GM19467 (cell line): ENCODE measurements at regions not wholly inside any gene's neighbourhood (a gene's known extent, or its start where the extent isn't known, plus 50 kb on each side); places are given as distances from the start of the nearest gene placed in this dataset.
"Not testable (repeated sequence)": the region's sequence is repeated elsewhere in the genome, so short reads cannot be mapped to it uniquely, and the experiment has no call there.

Experiments
- ATAC-seq: cut with Tn5 transposase; IDR thresholded peaks from one replicate; pipeline ENCODE4 v1.9.1; 2021; ENCODE audit warnings: mild to moderate bottlenecking, moderate library complexity; ENCODE audit not compliant: unreplicated experiment

- ATAC-seq = not testable (repeated sequence)
These were observed 2503.4 kb downstream of the ARAP2 start for GRCh38 chr4:33740871-33741270.

DNA sequence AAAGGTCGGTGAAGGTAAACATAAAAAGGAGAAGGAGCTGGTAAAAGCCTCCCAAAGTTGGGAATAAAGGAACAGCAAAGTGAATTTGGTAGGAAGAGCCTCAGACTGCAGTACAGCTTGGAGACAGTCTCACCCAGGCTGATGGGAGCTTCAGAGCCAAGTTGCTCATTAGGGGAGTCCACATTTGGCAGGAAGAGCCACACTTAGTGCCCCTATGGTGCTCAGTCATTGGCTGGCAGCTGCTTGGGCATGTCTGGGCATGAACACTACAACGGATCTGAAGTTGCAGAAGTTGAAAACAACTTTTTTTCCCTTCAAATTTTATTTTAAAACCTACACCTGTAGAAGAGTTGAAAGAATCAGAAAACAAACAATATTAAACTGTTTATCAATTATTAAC is 2497.3 kb downstream of the ARAP2 start:
- ATAC-seq = no peak

- ATAC-seq = no peak
These were observed 2493.3 kb downstream of the ARAP2 start for GRCh38 chr4:33751050-33751449.

DNA sequence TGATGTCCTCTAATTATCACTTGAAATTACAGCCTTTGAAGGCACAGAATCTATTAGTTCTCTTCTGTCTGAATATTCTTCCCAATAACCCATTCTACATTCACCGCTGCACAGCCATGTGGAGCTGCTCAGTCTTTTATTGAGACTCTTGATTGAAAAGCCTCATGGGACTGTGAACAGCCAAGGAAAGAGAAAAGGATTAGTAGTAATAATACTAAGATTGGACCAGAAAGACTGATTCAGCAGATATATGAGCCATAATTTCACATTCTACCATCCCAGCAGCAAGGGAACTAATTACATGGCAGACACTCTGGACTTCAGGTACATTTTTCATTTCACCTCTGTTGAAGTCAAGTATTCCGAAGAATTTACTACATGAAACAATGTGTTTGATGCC is 2471.7 kb downstream of the ARAP2 start:
- no peak for ATAC-seq

DNA sequence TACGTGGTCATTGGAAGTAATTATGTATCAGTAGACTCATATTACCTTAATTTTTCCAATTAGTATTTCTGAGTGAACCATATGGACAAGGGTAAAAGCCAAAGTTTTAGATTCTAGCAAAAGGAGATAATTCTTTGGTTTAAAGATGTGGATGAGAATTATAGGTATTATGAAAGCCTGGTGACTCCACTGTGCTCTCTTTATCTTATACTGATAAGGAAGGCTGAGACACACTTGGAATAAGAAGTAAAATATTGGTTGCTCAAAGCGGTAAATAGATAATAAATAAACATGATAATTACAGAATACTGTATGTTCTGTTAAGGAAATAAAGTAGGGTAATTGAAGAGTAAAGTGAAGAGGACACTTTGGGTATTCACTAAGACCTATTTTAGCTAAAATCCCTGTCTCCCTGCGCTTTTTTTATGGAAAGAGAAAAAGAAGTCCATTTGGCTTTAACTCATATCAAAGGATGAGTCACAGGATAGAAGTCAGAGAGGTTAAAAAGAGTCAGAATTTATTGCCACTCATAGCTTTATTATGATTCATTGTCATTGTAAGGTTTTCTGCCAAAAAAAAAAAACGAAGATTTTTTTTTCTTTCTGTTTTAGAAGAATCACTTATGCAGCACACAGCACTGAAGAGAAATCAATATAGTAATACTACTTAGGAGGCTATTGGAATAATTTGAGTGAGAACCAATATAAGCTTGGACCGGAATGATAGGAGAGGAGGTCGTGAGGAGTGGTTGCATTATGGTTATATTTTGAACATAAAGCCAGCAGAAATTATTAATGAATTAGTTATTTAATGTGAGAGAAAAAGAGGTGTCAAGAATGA is 2463.1 kb downstream of the ARAP2 start:
- no peak for ATAC-seq

DNA sequence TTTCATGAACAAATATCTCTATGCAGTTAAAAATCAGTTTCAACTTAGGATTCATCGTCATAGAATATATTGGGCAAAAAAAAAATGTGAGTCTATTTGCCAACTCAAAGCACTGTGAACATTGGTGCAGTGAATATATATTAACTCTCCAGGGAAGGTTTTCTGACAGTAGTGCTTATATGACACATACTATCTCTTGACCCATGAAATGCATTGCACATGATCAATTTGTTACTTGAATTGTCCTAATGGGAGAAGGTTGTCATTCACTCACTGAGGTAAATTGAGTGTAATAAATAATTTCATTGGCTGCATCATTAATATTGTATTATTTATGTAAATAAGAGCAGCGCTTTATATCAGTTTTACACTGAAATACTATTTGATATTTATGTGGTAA is 2458.5 kb downstream of the ARAP2 start:
- no peak for ATAC-seq

DNA sequence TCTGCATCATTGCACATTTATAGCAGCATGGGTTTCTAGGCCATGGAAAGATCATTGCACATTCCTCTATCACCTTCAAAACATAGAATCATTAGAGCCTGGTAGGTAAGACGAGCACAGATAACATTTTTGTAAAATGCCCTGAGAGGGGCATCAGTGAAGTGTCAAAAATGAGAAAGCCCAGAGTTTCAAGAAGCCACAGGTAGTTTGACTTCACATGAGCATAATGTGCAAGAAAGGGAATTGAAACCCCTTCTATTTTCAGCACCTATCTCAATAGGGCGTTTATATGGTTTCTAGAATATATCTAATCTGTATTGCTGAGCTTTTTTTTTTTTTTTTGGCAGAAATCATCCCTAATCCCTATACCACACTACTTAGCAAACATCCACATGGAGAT is 2441.7 kb downstream of the ARAP2 start:
- no peak for ATAC-seq

GRCh38 chr4:33825685-33826084 is 2418.6 kb downstream of the ARAP2 start:
- ATAC-seq = no peak

DNA sequence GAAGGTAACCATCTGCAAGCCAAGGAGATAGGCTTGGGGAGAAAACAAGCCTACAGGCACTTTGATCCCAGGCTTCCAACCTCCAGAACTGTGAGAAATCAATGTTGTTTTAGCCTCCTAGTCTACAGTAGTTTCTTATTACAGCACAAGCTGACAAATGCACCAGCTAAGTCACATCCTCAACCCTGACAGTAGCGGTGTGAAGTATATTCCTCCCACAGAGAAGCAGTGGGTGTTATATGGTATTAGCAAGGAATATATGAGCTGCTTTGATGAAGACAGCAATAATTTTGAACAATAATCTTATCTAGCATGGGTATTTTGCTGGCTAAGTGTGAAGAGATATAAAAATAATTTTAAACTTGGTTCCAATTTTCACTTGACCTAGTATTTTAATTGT is 2415.0 kb downstream of the ARAP2 start:
- ATAC-seq = not testable (repeated sequence)

DNA sequence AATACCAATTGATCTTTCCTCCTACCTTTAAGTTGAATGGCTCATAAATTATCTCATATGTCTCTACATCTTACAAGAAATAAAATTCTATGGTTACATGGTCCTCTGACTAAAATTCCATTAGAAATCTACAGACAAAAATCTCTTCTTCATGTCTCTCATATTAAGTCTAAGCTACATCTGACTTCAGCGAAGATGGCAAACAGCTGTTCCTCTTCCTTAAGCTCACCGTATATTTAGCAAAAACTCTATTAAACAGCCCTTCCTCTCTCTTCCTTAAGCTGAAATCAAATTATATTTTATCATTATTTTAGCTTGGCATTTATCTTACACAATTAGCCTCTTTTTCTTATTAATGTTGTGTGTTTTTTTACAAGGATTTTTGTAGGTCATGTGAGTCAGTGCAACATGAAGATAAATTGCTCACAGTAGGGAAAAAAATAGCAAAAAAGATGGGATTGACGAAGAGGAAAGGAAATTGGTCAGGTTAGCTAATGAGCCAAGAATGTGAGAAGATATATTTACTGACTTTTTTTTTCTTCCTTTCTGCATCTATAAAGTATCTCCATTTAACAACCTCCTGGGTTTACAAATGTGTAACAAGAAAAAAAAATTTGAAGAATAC is 2412.8 kb downstream of the ARAP2 start:
- no peak for ATAC-seq

DNA sequence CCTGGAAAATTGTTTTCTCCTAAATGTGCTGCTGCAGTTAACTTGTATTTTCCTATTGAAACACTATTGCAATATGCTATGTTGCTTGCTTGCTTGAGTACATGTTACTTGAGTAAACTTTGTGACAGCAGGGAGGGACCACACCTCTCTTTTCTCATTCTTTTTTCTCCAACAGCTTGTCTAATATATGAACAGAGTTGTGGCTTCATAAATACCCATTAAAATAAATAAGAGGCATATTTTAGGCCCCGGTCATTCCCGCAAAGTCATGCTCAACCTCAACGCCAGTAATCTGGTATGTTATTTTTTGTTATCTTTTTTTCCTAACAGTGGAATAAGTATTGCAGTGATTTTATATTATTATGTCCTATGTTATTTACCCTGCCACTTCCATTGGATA is 2408.6 kb downstream of the ARAP2 start:
- not testable (repeated sequence) for ATAC-seq

DNA sequence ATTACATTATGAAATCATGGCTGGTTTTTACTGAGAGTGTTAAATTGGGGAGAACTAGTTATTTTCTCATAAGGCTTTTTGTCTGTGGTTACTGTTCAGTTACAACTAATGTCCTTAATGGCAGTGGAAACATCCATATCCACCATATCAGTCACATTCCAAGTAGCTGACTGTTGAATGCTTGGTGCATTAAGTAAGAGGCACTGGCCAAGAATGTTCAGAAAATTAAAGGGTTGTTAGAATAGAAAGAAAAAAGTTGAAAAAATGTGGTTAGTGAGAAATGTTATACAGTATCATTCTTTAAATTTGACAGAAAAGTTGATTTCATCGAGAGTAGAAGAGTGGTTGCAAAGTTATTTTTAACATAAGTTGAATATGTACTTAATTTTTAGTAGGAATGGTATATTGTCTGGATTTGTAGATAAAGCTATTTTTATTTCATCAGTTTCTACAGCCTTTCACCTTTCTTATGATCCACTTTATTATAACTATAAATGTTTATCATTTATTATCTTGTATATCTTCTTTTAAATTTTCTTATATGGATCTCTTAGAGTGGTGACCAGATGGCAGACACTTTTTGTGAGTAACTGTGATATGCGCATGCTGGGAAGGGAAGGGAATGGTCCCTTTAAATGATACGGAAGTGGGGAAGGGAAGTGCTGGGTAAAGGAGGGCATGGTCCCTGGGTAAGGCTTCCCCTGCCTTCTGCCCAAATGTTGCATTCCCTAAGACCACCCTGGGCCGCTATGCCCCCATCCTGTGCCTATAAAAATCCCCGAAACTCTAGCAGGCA is 2407.1 kb downstream of the ARAP2 start:
- ATAC-seq = no peak

GRCh38 chr4:33841120-33841519 is 2403.2 kb downstream of the ARAP2 start:
- no peak for ATAC-seq

- ATAC-seq = no peak
These were observed 2393.9 kb downstream of the ARAP2 start for GRCh38 chr4:33850371-33850902.

DNA sequence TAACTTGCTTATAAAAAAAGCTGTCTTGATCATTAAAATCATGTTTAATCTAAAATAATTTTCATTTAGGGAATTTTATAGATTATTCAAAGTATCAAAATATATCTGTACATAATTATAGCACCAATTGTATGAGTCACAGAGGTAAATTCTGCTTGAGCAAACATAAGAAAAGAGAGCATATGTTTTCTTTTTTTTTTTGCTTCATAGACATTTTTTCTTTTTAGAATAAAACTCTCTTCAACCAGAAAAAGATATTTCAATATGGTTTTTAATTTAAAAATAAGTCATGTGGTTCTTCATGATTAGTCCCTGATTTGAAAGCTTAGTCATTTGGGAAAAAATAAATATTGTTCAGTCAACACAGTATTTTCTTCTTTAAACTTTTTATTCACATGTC is 2390.6 kb downstream of the ARAP2 start:
- ATAC-seq = not testable (repeated sequence)

- no peak for ATAC-seq
These were observed 2379.9 kb downstream of the ARAP2 start for GRCh38 chr4:33864290-33864859.

DNA sequence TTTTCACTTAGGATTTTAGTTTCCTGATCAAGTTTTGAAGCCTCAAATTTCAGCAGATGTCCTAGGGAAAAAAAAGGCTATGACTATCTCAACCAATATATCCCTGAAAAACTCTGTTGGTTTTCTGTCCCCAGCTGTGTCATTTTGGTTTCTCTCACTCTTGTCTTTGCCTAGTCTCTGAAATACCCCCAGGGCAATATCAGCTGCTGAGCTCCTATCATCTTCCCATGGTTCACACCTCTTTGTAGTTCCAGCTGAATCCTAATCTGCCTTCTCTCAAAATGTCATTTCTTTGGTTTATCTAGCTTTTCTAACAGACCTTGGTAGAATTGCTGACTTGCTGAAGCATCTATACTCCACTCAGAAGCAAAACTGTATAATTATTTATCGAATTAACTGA is 2370.5 kb downstream of the ARAP2 start:
- no peak for ATAC-seq

GRCh38 chr4:33878710-33879109 is 2365.6 kb downstream of the ARAP2 start:
- no peak for ATAC-seq

- no peak for ATAC-seq
These were observed 2363.1 kb downstream of the ARAP2 start for GRCh38 chr4:33881176-33881575.

- ATAC-seq = no peak
These were observed 2361.9 kb downstream of the ARAP2 start for GRCh38 chr4:33882246-33882990.
